ACHN (cell line): ENCODE measurements at regions not wholly inside any gene's neighbourhood (a gene's known extent, or its start where the extent isn't known, plus 50 kb on each side); places are given as distances from the start of the nearest gene placed in this dataset.
"Not testable (repeated sequence)": the region's sequence is repeated elsewhere in the genome, so short reads cannot be mapped to it uniquely, and the experiment has no call there.

Experiments
- DNase-seq: peaks from one replicate; pipeline ENCODE4 v3.0.0-alpha.2; 2015
- in situ Hi-C: cut with HindIII; loops from 2 replicates; pipeline ENCODE4 v1.10.0; 2017; ENCODE audit warnings: low sequenced_read_pairs, low pct_ligation_motif_present, low pct_unique_long_range_greater_than_20kb

- in situ Hi-C loops, result no loop called here
These were observed 51.2 kb upstream of the LBX1 start for GRCh38 chr10:101280511-101280910.

GRCh38 chr10:101280921-101281320, 51.7 kb upstream of the LBX1 start:
- in situ Hi-C loops, DNase-seq: not testable (repeated sequence)

More at GRCh38 chr10:101280511-101280910, 51.2 kb upstream of the LBX1 start:
- DNase-seq, result no peak

- in situ Hi-C loops, result no loop called here
- no peak for DNase-seq
These were observed 53.7 kb upstream of the LBX1 start for GRCh38 chr10:101282947-101283346.

GRCh38 chr10:101283762-101284100, 54.5 kb upstream of the LBX1 start:
- in situ Hi-C loops, result no loop called here
- no peak for DNase-seq

- in situ Hi-C loops, result no loop called here
- no peak for DNase-seq
These were observed 55.0 kb upstream of the LBX1 start for GRCh38 chr10:101284101-101284743.

GRCh38 chr10:101284744-101285463, 55.6 kb upstream of the LBX1 start:
- in situ Hi-C loops, result no loop called here
- DNase-seq, result no peak

GRCh38 chr10:101285519-101286070, 56.3 kb upstream of the LBX1 start:
- in situ Hi-C loops, result no loop called here
- DNase-seq, result no peak

- in situ Hi-C loops, result no loop called here
- no peak for DNase-seq
These were observed 57.2 kb upstream of the LBX1 start for GRCh38 chr10:101286248-101287046.

GRCh38 chr10:101287183-101287996, 58.1 kb upstream of the LBX1 start:
- in situ Hi-C loops, result no loop called here

GRCh38 chr10:101287997-101288635, 58.9 kb upstream of the LBX1 start:
- peak; percentile 48 for DNase-seq
- in situ Hi-C loops, result no loop called here

More at GRCh38 chr10:101287183-101287996, 58.1 kb upstream of the LBX1 start:
- no peak for DNase-seq

GRCh38 chr10:101289541-101289940, 60.3 kb upstream of the LBX1 start:
- DNase-seq, result no peak
- in situ Hi-C loops, result no loop called here

- DNase-seq, result no peak
- in situ Hi-C loops, result no loop called here
These were observed 61.2 kb upstream of the LBX1 start for GRCh38 chr10:101290431-101290830.

- DNase-seq, result no peak
- in situ Hi-C loops, result no loop called here
These were observed 61.6 kb upstream of the LBX1 start for GRCh38 chr10:101290881-101291280.

- in situ Hi-C loops, result no loop called here
- peak; percentile 56 for DNase-seq
These were observed 62.3 kb upstream of the LBX1 start for GRCh38 chr10:101291331-101292193.

GRCh38 chr10:101292194-101293006, 61.6 kb upstream of the BTRC start:
- in situ Hi-C loops, result no loop called here

GRCh38 chr10:101293007-101293723, 60.8 kb upstream of the BTRC start:
- DNase-seq, result no peak
- in situ Hi-C loops, result no loop called here

More at GRCh38 chr10:101292194-101293006, 61.6 kb upstream of the BTRC start:
- DNase-seq, result no peak
